Amniotic stem cell (primary cell): ENCODE measurements at regions not wholly inside any gene's neighbourhood (a gene's known extent, or its start where the extent isn't known, plus 50 kb on each side); places are given as distances from the start of the nearest gene placed in this dataset.
"Not testable (repeated sequence)": the region's sequence is repeated elsewhere in the genome, so short reads cannot be mapped to it uniquely, and the experiment has no call there.

ENCODE experiments used
- DNase-seq: peaks from one replicate; lab custom pipeline; 2025; lab: John Stamatoyannopoulos, UW

GRCh38 chr4:187128222-187128621 is 404.6 kb upstream of the FAT1 start:
- DNase-seq: no peak

DNA sequence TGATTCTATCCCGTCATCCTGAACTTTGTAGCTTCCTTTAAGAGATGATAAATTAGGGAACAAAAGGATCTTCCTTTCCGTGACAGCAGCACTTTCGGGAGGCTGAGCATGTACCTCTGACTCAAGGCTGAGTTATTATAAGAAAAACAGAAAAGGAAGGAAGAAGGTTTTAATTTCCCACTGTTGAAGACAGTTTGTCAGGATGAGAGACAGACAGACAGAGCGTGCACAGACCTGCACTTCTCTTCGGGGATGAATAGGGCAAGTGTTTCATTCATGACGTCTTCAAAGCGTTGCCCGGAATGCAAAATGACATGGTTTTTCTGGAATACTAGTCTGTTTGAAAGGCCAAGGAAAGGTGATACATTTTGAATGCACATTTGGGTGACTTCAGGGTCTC is 405.3 kb upstream of the FAT1 start:
- no peak for DNase-seq

DNA sequence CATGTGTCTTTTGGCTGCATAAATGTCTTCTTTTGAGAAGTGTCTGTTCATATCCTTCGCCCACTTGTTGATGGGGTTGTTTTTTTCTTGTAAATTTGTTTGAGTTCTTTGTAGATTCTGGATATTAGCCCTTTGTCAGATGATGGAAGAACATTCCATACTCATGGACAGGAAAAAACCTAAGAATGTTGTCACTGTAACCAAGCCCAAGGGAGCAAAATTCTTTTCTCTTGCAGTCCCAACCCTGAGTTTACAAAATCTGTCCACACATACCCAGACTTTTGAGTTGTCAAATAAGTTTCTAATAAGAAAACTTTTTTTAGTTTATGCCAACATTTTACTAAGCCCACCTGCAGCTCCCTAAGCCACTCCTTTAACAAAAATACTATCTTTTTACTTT is 408.2 kb upstream of the FAT1 start:
- DNase-seq: not testable (repeated sequence)

GRCh38 chr4:187135878-187136277 is 412.2 kb upstream of the FAT1 start:
- DNase-seq: no peak

- DNase-seq: no peak
Observed at GRCh38 chr4:187139141-187139540, 415.5 kb upstream of the FAT1 start.

GRCh38 chr4:187141101-187141500 is 417.4 kb upstream of the FAT1 start:
- no peak for DNase-seq

DNA sequence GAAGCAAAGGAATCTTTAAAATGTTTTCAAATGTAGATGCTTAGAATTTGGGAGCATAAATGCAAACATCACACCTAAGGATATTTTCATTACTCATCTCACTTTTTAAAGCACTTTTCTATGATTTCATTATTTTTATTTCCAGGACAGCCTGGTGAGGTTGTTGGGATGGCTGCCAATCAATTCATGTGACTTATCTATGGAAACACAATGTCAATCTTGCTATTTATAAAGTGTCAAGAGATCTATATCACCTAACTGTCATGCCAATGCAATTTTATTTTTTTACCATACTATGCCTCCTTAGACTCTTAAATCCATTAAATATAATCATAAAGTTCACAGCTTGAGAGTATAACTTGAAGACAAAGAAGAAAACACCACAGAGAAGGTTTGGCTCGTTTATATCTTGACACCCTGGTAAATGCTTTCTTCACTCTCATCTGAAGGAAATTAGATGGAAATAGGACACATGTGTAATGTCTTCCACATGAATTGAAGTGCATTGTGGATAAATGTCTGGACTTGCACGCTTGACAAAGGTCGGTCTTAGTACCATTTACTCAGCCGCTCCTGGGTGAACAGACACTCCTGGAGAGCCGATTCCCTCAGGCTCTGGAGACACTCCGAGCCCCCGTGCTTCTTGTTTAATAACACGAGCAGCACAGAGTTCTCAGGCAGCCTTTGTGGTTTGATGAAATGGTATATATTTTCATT is 425.7 kb upstream of the FAT1 start:
- DNase-seq: no peak

DNA sequence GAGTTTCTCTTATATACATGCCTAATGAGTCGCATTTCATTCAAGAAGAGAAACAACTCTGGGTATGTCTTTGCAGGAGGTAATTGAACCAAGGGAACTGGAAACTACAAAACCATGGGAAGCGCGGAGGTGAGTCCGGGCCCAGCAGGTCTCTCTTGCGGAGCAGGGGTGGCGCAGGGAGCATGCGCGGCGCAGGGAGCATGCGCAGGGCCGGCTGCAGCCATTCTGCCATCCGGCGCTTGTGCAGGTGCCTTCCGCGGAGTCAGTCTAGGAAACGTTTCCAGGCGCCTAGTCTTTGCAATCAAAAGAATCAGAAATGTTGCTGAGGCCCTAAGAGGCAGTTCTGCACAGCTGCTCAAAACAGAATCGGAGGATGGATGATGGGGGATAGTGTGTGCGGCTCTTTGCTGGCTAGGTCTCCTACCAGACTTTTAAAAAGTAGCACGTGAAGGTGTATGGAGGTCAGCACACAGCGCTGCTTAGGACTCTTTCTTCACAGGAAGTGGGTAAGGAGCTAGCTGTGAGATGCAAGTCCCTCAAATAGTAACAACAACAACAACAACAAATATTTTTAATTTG is 433.8 kb upstream of the FAT1 start:
- no peak for DNase-seq

GRCh38 chr4:187158003-187158402 is 434.3 kb upstream of the FAT1 start:
- DNase-seq: no peak

DNA sequence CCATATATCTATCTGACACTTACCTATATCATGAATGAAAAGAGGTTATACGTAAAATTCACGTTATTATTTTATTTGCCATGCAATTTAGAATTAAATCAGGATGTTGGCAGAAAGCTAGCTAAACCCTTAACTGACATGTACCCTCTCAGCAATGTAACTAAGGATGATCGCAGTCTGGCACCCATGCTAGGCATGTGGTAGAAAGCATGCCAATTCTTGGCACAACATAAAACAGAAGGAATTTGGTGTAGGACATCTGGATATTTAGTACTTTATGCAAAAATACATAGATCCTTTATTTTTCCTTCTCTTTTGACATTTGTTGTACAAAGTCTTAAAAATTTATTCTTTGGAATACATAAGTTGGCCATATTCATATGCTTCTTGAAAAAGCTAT is 436.8 kb upstream of the FAT1 start:
- DNase-seq: no peak

GRCh38 chr4:187166886-187167512 is 443.3 kb upstream of the FAT1 start:
- no peak for DNase-seq

DNA sequence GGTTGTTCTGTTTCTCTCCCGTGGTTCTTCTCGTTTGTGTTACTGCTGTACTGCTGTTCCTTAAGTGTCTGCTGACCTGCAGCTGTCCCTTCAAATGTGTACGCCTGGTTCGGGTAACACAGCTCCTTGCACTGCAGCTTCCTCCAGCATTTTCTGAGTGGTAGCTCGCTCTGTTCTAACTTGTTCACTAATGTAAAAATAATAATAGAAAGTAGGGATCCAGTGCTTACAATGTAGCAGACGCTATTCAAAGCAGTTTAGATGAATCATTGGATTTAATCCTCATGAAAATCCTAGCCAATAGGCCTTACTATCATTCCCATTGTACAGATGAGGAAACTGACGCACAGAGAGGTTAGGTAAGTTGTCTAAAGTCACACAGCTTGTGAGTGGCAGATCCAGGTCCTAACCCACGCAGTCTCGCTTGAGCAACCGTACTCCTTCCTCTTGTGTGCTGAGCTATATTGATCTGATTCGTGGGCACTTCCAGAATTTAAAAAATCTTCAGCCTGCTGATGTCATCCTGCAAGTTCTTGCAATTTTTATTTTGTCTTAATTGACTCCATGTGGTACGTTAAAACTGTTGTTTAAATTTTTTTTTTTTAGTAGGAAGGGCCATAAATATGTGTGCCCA is 448.2 kb upstream of the FAT1 start:
- DNase-seq: no peak

- no peak for DNase-seq
Observed at GRCh38 chr4:187172340-187172761, 448.7 kb upstream of the FAT1 start.

- no peak for DNase-seq
Observed at GRCh38 chr4:187174749-187175148, 451.1 kb upstream of the FAT1 start.

- no peak for DNase-seq
Observed at GRCh38 chr4:187175197-187175596, 451.5 kb upstream of the FAT1 start.

- no peak for DNase-seq
Observed at GRCh38 chr4:187176261-187176910, 452.7 kb upstream of the FAT1 start.

- DNase-seq: no peak
Observed at GRCh38 chr4:187178084-187178483, 454.4 kb upstream of the FAT1 start.

DNA sequence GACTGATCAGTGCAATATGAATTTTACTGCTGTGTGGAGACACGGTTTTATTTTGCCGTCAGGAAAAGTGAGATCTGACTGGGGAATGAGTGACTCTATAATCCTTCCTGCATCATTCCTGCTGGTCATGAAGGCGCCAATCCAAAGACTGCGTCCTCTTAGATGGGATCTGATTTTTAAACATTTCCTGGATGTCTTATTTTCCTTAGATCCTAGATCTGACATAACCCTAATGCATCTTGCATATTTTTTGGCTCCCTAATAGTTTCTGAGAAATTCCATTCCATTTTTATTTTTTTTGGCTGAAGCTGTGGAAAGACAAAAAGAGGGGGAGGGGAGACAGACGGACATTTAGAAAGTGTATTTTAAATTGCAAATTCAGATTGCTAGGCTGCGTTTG is 454.9 kb upstream of the FAT1 start:
- no peak for DNase-seq

DNA sequence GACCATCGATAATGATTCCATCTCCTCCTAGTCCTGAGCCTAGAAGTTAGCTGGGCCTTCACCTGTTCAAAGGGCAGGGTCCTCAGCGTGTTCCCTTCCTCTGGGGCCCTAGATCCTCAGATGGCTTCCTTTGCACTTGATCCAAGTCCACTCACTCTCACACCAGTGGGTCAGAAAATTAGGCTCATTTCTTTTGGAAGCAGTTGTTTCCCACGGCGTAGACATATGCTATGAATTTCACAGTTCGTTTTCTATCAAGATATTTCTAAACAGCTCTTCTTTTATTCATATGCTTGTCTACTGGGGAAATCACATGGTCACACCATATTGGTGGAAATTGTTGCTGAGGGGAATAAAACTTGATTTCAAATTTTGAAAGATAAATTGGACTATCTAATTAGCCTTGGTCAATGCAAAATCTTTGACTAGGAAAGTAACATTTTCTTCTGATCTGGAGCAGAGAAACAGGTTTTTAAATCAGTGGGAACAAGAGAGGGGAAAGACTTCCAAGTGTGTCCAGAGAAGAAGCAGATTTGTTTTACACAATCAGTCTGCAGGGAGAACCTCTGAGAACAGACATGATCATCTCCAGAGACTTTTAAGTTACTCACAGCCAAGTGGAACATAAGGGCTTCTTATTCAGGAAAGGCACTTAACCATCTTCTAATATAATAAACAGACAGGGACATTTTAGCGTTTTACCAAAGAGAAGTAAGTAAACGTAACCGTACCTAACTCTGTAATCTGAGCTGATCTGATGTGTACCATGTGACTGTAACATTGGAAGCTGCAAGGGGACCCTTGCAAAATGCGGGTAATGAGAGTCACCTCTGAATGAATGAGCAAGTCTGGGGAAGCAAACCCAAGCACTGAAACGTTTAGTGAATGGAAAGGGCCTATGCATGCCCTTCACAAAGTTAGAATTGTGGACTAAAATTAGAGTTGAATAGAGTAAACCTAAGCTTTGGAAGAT is 455.7 kb upstream of the FAT1 start:
- no peak for DNase-seq

- no peak for DNase-seq
Observed at GRCh38 chr4:187181054-187181453, 457.4 kb upstream of the FAT1 start.

GRCh38 chr4:187183346-187183745 is 459.7 kb upstream of the FAT1 start:
- DNase-seq: no peak
